Activated CD8-positive, alpha-beta memory T cell treated with anti-CD3 and anti-CD28 coated beads, Interleukin-2, amount 50 U/mL, for 24 hours (primary cell): ENCODE measurements at regions not wholly inside any gene's neighbourhood (a gene's known extent, or its start where the extent isn't known, plus 50 kb on each side); places are given as distances from the start of the nearest gene placed in this dataset.
"Not testable (repeated sequence)": the region's sequence is repeated elsewhere in the genome, so short reads cannot be mapped to it uniquely, and the experiment has no call there.

Source experiments
- DNase-seq: peaks from one replicate; pipeline ENCODE4 v3.0.0-alpha.2; 2020; ENCODE audit errors: extremely low read depth

- no peak for DNase-seq
These were observed 102.3 kb upstream of the ZNF648 start for GRCh38 chr1:182163821-182164223.

DNA sequence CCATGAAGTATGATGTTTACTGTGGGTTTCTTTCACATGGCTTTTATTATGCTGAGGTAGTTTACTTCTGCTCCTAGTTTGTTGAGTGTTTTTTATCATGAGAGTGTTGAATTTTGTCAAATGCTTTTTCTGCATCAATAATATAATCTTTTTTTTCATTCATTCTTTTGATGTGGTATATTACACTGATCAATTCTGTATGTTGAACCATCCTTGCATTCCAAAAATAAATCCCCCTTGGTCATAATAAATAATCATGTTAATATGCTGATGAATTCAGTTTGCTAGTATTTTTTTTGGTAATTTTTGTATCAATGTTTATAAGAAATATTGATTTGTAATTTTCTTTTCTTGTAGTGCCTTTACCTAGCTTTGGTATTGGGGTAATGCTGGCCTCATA, 97.9 kb upstream of the ZNF648 start:
- no peak for DNase-seq

- no peak for DNase-seq
These were observed 95.7 kb upstream of the ZNF648 start for GRCh38 chr1:182157187-182157586.

DNA sequence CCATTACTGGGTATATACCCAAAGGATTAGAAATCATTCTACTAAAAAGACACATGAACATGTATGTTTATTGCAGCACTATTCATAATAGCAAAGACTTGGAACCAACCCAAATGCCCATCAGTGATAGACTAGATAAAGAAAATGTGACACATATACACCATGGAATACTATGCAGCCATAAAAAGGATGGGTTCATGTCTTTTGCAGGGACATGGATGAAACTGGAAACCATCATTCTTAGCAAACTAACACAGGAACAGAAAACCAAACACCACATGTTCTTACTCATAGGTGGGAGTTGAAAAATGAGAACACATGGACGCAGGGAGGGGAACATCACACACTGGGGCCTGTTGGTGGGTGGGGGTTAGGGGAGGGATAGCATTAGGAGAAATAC, 92.9 kb upstream of the ZNF648 start:
- not testable (repeated sequence) for DNase-seq

DNA sequence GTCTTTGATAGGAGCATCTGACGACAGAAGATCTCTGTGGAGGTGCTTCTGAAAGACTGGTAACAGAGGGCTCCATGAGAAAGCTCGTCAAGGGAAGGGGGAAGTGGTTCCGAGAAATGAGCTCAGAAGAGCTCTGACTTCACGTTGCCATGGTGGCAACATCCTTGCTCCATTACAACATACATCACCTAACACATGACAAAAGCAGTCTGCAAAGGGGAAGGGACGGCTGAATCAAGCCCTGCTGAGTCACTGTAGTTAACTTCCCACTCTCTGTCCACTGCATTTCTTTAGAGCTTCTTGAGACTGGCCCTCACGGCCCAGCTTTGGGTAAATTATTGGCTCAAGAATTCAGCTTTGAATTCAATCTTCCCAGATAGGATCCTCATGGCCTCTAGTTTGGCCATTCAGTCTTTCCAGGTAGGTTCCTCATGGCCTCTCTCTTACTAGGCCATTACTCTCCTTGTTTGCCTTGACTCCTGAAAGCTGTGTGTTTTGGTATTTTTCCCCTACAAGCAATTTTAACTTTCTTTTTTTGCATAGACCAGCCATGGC, 88.0 kb upstream of the ZNF648 start:
- DNase-seq: no peak

GRCh38 chr1:182147951-182148350, 86.4 kb upstream of the ZNF648 start:
- DNase-seq: no peak

DNA sequence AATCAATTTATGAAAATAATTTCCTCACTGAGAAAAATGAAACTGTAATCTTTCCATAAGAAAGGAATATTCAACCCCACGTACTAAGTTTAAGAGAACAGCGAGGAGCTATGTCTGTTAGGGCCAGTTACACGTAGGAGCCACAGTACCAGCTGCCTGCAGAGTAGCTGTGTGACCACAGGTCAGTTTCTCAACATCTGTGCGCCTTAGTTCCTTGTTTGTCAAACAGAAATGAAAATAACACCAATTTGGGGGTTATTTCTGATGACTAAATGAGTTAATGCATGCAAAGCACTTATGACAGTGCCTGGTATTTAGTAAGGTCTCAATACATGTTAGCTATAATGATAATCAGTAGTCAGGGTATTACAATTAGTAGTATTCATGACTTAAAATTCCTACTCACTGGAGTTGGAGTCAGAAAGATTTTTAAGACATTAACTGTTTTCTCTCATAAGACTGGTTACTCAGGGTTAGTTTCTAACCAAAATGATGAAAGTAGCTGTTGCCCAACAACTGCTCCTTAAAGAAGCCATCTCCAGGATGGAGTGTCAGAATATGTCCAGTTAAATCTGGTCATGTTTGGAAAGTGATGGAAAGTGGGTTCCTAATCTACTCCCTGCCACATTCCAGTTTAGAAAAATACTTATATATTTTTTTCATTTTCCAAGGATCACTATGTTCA, 85.8 kb upstream of the ZNF648 start:
- no peak for DNase-seq

- DNase-seq: no peak
These were observed 84.8 kb upstream of the ZNF648 start for GRCh38 chr1:182146286-182146685.

DNA sequence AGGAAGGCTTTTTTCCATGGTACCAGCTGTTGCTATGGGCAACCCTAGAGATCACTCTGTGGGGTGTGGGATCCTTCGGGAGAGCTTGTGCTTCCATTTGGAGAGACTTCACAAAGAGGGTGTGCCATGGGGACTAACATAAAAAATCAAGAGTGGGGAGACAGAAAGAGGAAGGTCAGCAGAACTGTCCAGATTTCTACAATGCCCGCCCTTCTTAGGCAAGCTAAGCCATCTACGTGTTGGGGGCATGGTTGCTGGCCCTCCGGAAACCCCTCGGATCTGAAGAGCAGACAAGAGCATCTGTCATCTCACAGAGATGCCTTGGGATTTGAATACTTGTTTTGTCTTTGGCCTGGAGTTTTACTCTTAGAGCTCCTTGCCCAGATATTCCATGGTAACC, 83.9 kb upstream of the ZNF648 start:
- DNase-seq: no peak

GRCh38 chr1:182144646-182145030, 83.1 kb upstream of the ZNF648 start:
- no peak for DNase-seq

DNA sequence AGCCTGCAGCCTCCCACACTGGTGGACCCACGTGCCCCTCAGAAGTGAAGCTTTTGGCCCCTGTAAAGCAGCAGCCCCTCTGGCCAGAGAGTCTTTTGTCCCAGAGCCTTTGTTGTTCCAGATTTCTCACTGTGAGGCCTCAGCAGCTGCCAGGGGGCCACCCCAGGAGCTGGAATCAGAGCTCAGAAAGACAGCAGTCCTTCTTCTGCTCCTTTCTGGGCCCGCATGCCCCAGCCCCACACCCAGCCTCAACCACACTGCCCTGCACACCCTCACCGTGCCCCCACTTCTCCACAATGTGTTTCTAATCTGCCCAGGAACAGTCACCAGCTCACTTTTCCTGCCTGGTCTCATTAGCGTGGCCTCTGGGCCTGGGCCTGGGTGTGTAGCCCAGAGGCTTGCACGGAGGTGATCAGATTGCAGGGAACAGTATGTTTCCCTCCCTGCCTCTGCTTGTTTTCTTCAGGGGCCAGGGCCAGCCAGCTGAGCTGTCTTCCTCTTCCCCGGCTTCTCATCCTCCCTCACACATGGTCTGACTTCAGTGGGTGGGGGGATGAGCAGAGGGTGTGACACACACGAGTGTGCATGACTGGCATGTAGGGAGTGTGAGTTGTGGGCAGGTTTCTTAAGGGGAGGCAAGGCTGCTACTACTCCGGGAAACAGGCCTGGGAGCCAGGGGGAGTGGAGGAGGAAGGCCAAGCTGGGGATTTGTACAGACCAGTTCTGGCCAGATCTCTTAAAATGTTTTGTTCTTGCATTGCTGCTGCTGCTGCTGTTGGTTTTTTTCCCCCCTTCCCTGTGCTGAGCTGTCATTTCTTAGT, 82.5 kb upstream of the ZNF648 start:
- DNase-seq: no peak

DNA sequence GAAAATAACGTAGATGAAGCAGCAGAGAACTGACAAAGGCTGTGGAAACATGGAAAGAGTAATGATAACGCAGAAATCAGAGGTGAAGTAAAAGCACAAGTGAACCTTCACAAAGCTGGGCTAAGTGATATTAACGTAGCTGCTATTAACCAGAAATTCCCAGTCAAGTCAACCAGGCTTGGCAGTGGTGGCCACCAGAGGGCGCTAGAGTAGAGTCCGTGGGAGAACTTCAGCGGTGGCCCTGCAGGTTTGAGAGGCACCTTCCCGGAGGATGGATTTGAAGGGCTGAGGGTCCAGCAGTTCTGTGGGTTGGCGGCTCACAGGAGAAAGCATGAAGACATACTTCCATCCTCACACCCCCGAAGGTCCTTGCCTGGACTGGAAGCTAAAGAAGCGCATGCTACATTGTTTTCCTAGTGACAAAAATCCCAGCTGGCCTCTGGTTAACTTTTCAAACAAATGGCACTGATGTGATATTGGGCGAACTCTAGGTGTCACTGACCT, 81.7 kb upstream of the ZNF648 start:
- peak; percentile 74 for DNase-seq

- DNase-seq: no peak
These were observed 81.1 kb upstream of the ZNF648 start for GRCh38 chr1:182142621-182143020.

DNA sequence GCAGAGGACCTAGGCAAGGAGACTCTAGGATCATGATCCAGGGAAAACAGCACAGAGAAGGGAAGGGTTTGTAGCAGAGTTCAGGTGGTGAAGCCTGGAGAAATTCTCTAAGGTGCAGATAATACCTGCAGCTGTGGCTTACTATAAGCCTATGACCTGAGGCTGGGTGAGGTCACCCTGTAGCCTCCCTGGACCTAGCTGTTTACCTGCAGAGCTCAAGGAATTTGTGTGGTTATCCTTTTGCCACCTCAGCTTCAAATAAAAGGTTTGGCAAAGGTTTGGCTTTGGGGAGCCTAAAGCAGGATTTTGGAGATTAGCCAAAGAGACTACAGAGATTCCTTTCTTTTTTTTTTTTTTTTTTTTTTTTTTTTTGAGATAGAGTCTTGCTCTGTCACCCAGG, 79.5 kb upstream of the ZNF648 start:
- no peak for DNase-seq

DNA sequence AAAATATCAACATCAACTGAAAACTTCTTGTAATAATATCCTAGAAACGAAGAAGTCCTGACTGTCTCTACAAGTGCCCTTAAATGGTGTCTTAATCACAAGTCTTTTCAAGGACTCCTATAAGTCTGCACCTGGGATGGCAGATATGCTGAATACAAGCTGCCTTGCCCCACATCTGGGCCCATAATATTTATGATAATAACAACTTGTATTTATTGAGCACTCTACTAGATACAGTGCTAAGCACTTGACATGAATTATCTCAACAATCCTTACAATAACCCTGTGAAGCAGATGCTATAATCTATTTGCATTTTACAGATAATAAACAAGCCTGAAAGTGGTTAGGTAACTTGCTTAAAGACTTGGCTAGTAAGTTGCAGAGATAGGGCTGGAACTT, 78.0 kb upstream of the ZNF648 start:
- no peak for DNase-seq

GRCh38 chr1:182137546-182137945, 76.0 kb upstream of the ZNF648 start:
- no peak for DNase-seq

DNA sequence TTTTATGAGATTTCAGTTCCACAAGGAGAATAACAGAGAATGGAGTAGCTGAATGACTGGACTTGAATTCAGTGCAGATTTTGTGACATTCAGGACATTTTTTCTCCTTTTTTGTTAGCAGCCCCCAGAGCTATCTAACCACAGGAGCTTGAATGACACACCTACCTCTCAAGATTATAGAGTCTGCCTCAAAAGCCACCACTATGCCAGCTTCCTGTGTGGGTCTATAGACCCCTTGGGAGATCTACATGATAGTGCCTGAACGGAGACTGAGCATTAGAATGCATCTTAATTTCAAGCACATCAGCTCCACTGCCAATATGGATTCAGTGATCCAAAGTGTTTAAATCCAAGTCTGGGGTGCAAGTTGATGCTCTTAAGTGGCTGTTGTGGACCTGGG, 74.4 kb upstream of the ZNF648 start:
- DNase-seq: no peak

- DNase-seq: no peak
These were observed 72.7 kb upstream of the ZNF648 start for GRCh38 chr1:182134257-182134656.

DNA sequence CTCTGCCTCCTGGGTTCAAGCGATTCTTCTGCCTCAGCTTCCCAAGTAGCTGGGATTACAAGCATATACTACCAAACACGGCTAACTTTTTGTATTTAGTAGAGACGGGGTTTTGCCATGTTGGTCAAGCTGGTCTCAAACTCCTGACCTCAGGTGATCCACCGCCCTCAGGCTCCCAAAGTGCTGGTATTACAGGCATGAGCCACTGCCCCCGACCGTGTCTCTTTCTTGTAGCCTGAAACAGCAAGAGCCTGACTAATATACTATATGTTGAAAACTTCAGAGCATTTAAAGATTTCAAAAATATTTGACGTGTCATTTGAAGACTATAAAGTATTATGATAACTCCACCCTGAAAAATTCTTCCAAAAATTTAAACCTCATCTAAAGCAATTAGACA, 71.7 kb upstream of the ZNF648 start:
- DNase-seq: no peak

- DNase-seq: no peak
These were observed 67.9 kb upstream of the ZNF648 start for GRCh38 chr1:182129398-182129797.

- no peak for DNase-seq
These were observed 67.0 kb upstream of the ZNF648 start for GRCh38 chr1:182128502-182128901.

- no peak for DNase-seq
These were observed 66.1 kb upstream of the ZNF648 start for GRCh38 chr1:182127656-182128055.

GRCh38 chr1:182126272-182126800, 64.8 kb upstream of the ZNF648 start:
- DNase-seq: no peak
